ENCODE measurements at regions not wholly inside any gene's neighbourhood (a gene's known extent, or its start where the extent isn't known, plus 50 kb on each side); places are given as distances from the start of the nearest gene placed in this dataset.
"Not testable (repeated sequence)": the region's sequence is repeated elsewhere in the genome, so short reads cannot be mapped to it uniquely, and the experiment has no call there.

GRCh38 chr1:199837321-199837720 is 190.2 kb upstream of the NR5A2 start:
- Histone ChIP-seq H3K27ac (ENCODE audit: low read depth, low read length) (no peak overlapping the region), H3K9me2 (replicated peaks; ENCODE audit: insufficient read depth, low read length) (no peaks in the 10 kb centered on the region), H3K79me2 (ENCODE audit: insufficient read depth, low read length) (no peaks in the 10 kb centered on the region), H4K20me1 (ENCODE audit: low read depth, low read length) (no peaks in the 10 kb centered on the region), H3K36me3 (ENCODE audit: low read length) (no peaks in the 10 kb centered on the region), H2AFZ (ENCODE audit: low read depth, low read length, severe bottlenecking) (no peak overlapping the region), H3F3A (ENCODE audit: insufficient read depth) (no peaks in the 10 kb centered on the region), H3K9ac (ENCODE audit: low read length) (no peak overlapping the region), H3K27me3 (ENCODE audit: low read length) (no peaks in the 10 kb centered on the region), H3K4me2 (ENCODE audit: low read depth, low read length, poor library complexity, severe bottlenecking) (no peak overlapping the region), H3K9me3 (ENCODE audit: insufficient read depth, low read length) (no peaks in the 10 kb centered on the region; the same call in 1 of the 2 replicates), H3K4me3 (ENCODE audit: insufficient read depth, low read length, poor library complexity, severe bottlenecking) (no peak overlapping the region)
- no peak for TF ChIP-seq EZH2phosphoT487 (conservative IDR thresholded peaks at IDR 0.05; ENCODE audit: low read length)
- no peak for TF ChIP-seq CTCF (IDR thresholded peaks at IDR 0.05; ENCODE audit: insufficient read depth, low read length, poor library complexity, severe bottlenecking)

GRCh38 chr1:199839608-199840007 is 187.9 kb upstream of the NR5A2 start:
- not testable (repeated sequence) for H3F3A ChIP-seq (ENCODE audit: insufficient read depth); H3K9ac ChIP-seq (ENCODE audit: low read length); H3K36me3 ChIP-seq (ENCODE audit: low read length); H3K27me3 ChIP-seq (ENCODE audit: low read length); H3K9me2 ChIP-seq (replicated peaks; ENCODE audit: insufficient read depth, low read length); H3K4me2 ChIP-seq (ENCODE audit: low read depth, low read length, poor library complexity, severe bottlenecking); H3K4me3 ChIP-seq (ENCODE audit: insufficient read depth, low read length, poor library complexity, severe bottlenecking); H3K9me3 ChIP-seq (ENCODE audit: insufficient read depth, low read length); H3K27ac ChIP-seq (ENCODE audit: low read depth, low read length); H4K20me1 ChIP-seq (ENCODE audit: low read depth, low read length); H3K79me2 ChIP-seq (ENCODE audit: insufficient read depth, low read length); H2AFZ ChIP-seq (ENCODE audit: low read depth, low read length, severe bottlenecking)

GRCh38 chr1:199843096-199843495 is 184.4 kb upstream of the NR5A2 start:
- H3K79me2 ChIP-seq (ENCODE audit: insufficient read depth, low read length); H4K20me1 ChIP-seq (ENCODE audit: low read depth, low read length); H2AFZ ChIP-seq (ENCODE audit: low read depth, low read length, severe bottlenecking); H3K27me3 ChIP-seq (ENCODE audit: low read length); H3K4me2 ChIP-seq (ENCODE audit: low read depth, low read length, poor library complexity, severe bottlenecking); H3K9ac ChIP-seq (ENCODE audit: low read length); H3K36me3 ChIP-seq (ENCODE audit: low read length); H3F3A ChIP-seq (ENCODE audit: insufficient read depth); H3K9me2 ChIP-seq (replicated peaks; ENCODE audit: insufficient read depth, low read length); H3K4me3 ChIP-seq (ENCODE audit: insufficient read depth, low read length, poor library complexity, severe bottlenecking); H3K27ac ChIP-seq (ENCODE audit: low read depth, low read length); H3K9me3 ChIP-seq (ENCODE audit: insufficient read depth, low read length): not testable (repeated sequence)

GRCh38 chr1:199843861-199844260 is 183.6 kb upstream of the NR5A2 start:
- Histone ChIP-seq H3K79me2 (ENCODE audit: insufficient read depth, low read length) (no peaks in the 10 kb centered on the region), H4K20me1 (ENCODE audit: low read depth, low read length) (no peaks in the 10 kb centered on the region), H3K9me2 (replicated peaks; ENCODE audit: insufficient read depth, low read length) (no peaks in the 10 kb centered on the region), H3K9me3 (ENCODE audit: insufficient read depth, low read length) (no peaks in the 10 kb centered on the region; the same call in 1 of the 2 replicates), H3K36me3 (ENCODE audit: low read length) (no peaks in the 10 kb centered on the region), H2AFZ (ENCODE audit: low read depth, low read length, severe bottlenecking) (no peak overlapping the region), H3K27ac (ENCODE audit: low read depth, low read length) (no peak overlapping the region), H3K9ac (ENCODE audit: low read length) (no peak overlapping the region), H3F3A (ENCODE audit: insufficient read depth) (no peaks in the 10 kb centered on the region), H3K27me3 (ENCODE audit: low read length) (no peaks in the 10 kb centered on the region), H3K4me2 (ENCODE audit: low read depth, low read length, poor library complexity, severe bottlenecking) (no peak overlapping the region), H3K4me3 (ENCODE audit: insufficient read depth, low read length, poor library complexity, severe bottlenecking) (no peak overlapping the region)
- no peak for TF ChIP-seq EZH2phosphoT487 (conservative IDR thresholded peaks at IDR 0.05; ENCODE audit: low read length)
- TF ChIP-seq CTCF (IDR thresholded peaks at IDR 0.05; ENCODE audit: insufficient read depth, low read length, poor library complexity, severe bottlenecking) = no peak
